Midbrain (tissue), 1 donor: ENCODE measurements at regions not wholly inside any gene's neighbourhood (a gene's known extent, or its start where the extent isn't known, plus 50 kb on each side); places are given as distances from the start of the nearest gene placed in this dataset.
"Not testable (repeated sequence)": the region's sequence is repeated elsewhere in the genome, so short reads cannot be mapped to it uniquely, and the experiment has no call there.

Experiments used
- DNase-seq: peaks from one replicate; lab custom pipeline; 2025; lab: John Stamatoyannopoulos, UW

GRCh38 chr14:89065879-89066278 lies 241.4 kb downstream of the TTC8 start:
- DNase-seq, result no peak

- DNase-seq, result no peak
Measured at GRCh38 chr14:89067293-89067972, 243.0 kb downstream of the TTC8 start.

DNA sequence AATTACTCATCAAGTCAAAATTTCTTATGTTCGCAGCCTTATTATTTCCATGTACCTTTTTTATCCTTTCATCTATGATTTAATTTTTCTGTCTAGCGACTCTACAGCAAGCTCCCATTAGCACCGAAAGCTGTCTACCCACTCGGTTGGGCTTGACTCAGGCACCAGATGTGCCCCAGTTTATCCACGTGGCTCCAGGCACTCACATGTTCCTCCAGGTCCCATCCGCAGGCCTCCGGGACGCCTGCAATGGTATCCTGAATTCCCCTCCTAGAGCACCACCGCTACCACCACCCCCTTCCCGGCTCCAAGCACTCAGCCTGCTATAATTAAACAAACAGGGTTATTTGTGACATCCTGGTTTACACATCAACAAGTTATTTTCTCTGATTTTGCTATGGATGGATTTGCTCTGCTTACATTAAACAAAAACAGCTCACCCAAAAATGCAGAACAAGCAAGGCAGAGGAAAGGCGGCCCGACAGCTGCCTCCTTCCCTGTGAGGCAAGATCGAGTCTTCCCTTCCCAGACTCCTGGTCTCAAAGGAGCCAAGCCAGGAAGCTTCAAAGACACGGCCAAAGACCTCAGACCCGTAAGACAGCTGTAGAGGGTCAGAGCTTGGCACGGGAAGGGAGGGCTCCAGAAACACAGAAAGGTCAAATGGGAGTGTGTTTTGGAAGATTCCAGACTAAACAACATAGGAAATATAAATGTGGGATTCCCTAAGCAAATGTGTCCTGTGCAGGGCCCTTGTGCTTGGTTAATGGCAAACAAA lies 253.8 kb downstream of the TTC8 start:
- no peak for DNase-seq

DNA sequence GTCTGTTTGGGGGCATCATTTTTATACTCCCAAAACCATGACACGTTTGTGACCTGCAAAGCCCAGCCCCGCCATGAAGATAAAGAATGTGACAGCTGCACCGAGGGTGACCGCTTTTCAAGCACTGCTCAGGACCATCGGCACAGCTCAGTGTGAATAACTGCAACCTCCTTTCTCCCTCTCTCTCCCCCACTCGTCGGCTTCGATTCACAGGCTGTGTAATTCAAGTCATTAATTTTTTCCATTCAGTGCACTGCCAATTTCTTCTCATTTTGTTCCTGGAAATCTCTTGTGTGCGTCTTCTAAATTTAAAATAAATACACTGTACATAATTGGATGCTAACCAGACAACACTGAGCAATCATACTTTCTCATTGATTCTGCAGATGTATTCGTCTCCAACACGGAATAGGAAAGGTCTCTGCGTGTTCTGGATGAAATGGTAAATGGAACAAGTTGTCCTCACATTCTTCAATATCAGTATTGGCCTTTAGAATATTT lies 260.8 kb downstream of the TTC8 start:
- DNase-seq, result no peak

GRCh38 chr14:89085737-89086382 lies 261.4 kb downstream of the TTC8 start:
- DNase-seq, result no peak

DNA sequence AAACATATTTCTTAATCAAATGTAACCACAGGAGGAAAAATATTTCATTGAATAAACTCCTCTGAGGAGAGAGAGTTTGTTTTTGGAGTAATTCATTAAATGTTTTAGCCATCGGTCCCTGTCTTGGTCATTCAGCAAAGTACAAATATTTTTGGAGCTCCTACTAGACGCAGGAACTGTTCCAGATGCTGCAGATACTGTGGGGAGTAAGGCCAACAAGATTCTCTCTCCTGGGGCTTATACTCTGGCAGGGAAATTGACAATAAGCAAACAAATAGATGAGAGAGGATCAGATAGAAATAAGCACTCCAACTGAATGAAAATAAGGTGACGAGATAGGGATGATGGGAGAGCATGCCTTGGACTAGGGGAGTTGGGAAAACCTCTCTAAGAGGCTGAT lies 264.1 kb downstream of the TTC8 start:
- no peak for DNase-seq

- no peak for DNase-seq
Measured at GRCh38 chr14:89089330-89089729, 264.9 kb downstream of the TTC8 start.

DNA sequence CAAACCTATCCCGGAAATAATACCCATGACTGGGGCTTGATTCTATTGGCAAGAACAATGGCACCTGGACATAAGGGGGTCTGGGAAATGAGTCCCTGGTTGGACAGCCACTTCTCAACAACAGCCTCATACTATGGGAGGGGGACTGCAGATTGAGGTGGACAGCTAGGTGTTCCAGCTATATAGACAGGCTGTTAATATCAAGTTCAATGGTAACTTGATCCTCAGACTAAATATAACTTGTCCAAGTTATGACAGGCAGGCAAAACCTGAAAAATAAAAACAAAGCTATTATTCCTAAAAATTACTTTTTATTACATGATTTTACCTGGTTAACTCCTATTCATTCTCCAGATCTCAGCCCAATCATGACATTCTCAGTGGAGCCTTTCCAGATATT lies 267.3 kb downstream of the TTC8 start:
- no peak for DNase-seq

DNA sequence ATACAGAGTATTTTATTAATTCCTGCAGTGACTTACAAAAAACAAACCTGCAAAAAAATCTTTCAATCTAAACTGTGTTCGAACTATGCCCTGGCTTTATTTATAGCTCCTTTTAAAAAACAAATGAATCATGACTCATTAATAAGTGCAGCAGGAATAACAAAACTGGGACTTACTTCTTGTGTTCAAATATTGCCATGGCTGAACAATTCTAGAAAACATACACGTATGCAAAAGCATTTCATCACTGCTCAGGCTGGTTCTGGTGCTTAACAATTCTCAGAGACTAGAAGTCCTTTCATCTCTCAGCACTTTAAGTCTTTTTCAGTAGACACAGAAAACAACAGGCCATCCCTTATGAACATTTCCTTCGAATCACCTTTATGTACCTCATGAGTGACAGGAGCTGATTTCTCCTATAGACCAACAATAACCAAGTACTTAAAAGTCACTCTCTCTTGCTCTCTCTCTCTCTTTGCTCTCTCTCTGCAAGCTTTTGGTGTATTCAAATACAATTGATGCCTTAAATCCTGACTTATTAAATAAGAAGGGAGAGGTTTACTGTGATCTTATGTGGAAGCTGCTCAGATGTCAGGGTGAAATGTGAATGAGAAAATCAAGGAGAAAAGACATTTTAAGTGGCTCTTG lies 268.8 kb downstream of the TTC8 start:
- no peak for DNase-seq

DNA sequence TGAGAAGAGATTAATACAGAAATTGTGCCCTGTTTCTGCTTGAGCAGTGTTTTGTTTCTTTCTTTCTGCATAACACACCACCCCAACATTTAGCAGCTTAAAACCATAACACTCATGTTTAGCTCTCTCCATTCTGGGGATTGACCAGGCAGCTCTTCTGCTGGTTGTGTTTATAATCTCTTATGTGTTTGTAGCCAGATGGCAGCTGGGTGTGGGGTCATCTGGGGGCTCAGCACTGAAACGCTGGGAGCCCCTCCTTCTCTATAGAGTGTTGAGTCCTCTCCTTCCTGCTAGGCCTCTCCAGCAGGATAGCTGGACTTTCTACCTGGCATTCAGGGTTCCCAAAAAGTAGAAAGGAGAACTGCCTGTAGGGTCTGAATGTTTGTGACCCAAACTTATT lies 270.6 kb downstream of the TTC8 start:
- no peak for DNase-seq

DNA sequence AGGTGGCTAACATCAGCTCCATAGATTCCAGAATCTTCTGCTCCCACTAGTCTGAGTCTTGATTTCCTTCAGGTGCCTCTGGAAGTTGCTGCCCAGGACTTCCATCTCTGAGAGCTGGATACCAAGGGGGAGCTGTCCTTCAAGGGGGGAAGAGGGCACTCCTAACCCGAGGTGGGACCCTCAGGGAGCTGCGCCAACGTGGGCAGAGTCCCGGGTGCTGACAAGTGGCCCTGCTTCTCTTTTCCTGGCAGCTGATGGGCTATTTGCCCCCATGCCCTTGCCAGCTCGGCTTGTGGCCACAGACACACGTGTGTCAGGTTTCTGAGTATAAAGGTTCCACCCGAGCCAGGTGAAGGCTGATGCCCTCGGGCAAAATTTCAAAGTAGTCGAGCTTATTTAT lies 272.5 kb downstream of the TTC8 start:
- DNase-seq, result no peak

DNA sequence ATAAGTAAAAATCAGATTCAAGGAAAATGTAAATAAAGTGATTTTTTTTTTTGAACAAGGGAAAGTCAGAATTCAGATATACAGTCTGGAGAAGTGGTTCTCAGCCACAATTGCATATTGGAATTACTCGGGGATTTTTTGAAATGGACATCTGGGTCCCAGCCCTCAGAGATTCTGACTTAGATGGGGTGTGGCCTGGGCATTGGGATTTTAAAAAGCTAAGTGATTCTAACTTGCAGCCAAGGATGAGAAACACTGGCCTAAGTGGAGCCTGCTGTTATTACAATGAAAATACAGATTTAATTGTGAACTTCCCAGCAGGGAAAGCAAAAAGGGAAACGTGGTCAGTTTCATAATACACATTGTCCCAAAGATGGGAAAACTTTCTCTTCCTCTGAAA lies 273.8 kb downstream of the TTC8 start:
- DNase-seq, result no peak

GRCh38 chr14:89104171-89104817 lies 279.8 kb downstream of the TTC8 start:
- DNase-seq, result not testable (repeated sequence)

- DNase-seq, result not testable (repeated sequence)
Measured at GRCh38 chr14:89104861-89105260, 280.4 kb downstream of the TTC8 start.
